ENCODE measurements at regions not wholly inside any gene's neighbourhood (a gene's known extent, or its start where the extent isn't known, plus 50 kb on each side); places are given as distances from the start of the nearest gene placed in this dataset.

- no peak for TF ChIP-seq CTCF (IDR thresholded peaks at IDR 0.05; ENCODE audit: insufficient read depth, low read length, severe bottlenecking)
- Histone ChIP-seq H3K27me3 (ENCODE audit: control insufficient read depth, insufficient read depth, low read length) (no peaks in the 10 kb centered on the region), H3K4me3 (ENCODE audit: low read depth, low read length) (no peak overlapping the region), H3K36me3 (ENCODE audit: control insufficient read depth, insufficient read depth, low read length) (no peaks in the 10 kb centered on the region)
- no peak for FAIRE-seq
- peak; percentile 26 for DNase-seq (ENCODE audit: low read depth)
Observed at GRCh38 chr5:28313953-28314352, 1275.6 kb upstream of the CDH9 start.

- Histone ChIP-seq H3K36me3 (ENCODE audit: control insufficient read depth, insufficient read depth, low read length) (no peaks in the 10 kb centered on the region), H3K4me3 (ENCODE audit: low read depth, low read length) (no peak overlapping the region), H3K27me3 (ENCODE audit: control insufficient read depth, insufficient read depth, low read length) (no peaks in the 10 kb centered on the region)
- TF ChIP-seq CTCF (IDR thresholded peaks at IDR 0.05; ENCODE audit: insufficient read depth, low read length, severe bottlenecking), result no peak
- peak; percentile 65 for DNase-seq (ENCODE audit: low read depth)
- no peak for FAIRE-seq
Observed at GRCh38 chr5:28313321-28313951, 1275.0 kb upstream of the CDH9 start.

GRCh38 chr5:28310696-28311095 is 1272.3 kb upstream of the CDH9 start:
- no peak for TF ChIP-seq CTCF (IDR thresholded peaks at IDR 0.05; ENCODE audit: insufficient read depth, low read length, severe bottlenecking)
- Histone ChIP-seq H3K27me3 (ENCODE audit: control insufficient read depth, insufficient read depth, low read length) (no peaks in the 10 kb centered on the region), H3K4me3 (ENCODE audit: low read depth, low read length) (no peak overlapping the region), H3K36me3 (ENCODE audit: control insufficient read depth, insufficient read depth, low read length) (no peaks in the 10 kb centered on the region)
- no peak for FAIRE-seq
- DNase-seq (ENCODE audit: low read depth), result no peak

- Histone ChIP-seq H3K27me3 (ENCODE audit: control insufficient read depth, insufficient read depth, low read length) (no peaks in the 10 kb centered on the region), H3K36me3 (ENCODE audit: control insufficient read depth, insufficient read depth, low read length) (no peaks in the 10 kb centered on the region), H3K4me3 (ENCODE audit: low read depth, low read length) (no peak overlapping the region)
- FAIRE-seq, result no peak
- no peak for DNase-seq (ENCODE audit: low read depth)
- TF ChIP-seq CTCF (IDR thresholded peaks at IDR 0.05; ENCODE audit: insufficient read depth, low read length, severe bottlenecking), result no peak
Observed at GRCh38 chr5:28305891-28306290, 1267.5 kb upstream of the CDH9 start.

GRCh38 chr5:28301712-28302111 is 1263.3 kb upstream of the CDH9 start:
- Histone ChIP-seq H3K4me3 (ENCODE audit: low read depth, low read length) (no peak overlapping the region), H3K27me3 (ENCODE audit: control insufficient read depth, insufficient read depth, low read length) (no peaks in the 10 kb centered on the region), H3K36me3 (ENCODE audit: control insufficient read depth, insufficient read depth, low read length) (no peaks in the 10 kb centered on the region)
- peak; percentile 87 for DNase-seq (ENCODE audit: low read depth)
- no peak for TF ChIP-seq CTCF (IDR thresholded peaks at IDR 0.05; ENCODE audit: insufficient read depth, low read length, severe bottlenecking)
- FAIRE-seq, result no peak
